Endothelial cell of umbilical vein (primary cell): ENCODE measurements at regions not wholly inside any gene's neighbourhood (a gene's known extent, or its start where the extent isn't known, plus 50 kb on each side); places are given as distances from the start of the nearest gene placed in this dataset.

ENCODE experiments used
- BruUV-seq: library from RNA; stranded (reverse); fragments of 400-500 nt; replicated peaks from 2 replicates; lab custom pipeline; 2021; lab: Mats Ljungman, UMichigan
- CTCF ChIA-PET: fragments of 300-600, 350-600 bp; sonication (Branson Sonifier 250); formaldehyde crosslinking; loops from one replicate; lab custom pipeline; 2021; ENCODE audit warnings: antibody characterized with exemption, inconsistent platforms; lab: Charles Lee
- POLR2A ChIA-PET: fragments of 300-600, 350-600 bp; sonication (Branson Sonifier 250); formaldehyde crosslinking; loops from one replicate; lab custom pipeline; 2021; ENCODE audit warnings: antibody characterized with exemption, inconsistent platforms; lab: Charles Lee
- DNase-seq: peaks from one replicate; pipeline ENCODE4 v3.0.0-alpha.2; 2011; ENCODE audit warnings: low read depth, low spot score
- FAIRE-seq: peaks from 2 replicates; lab custom pipeline; 2011; peaks lifted over from hg19 to GRCh38; lab: Jason Lieb, UNC
- H2AFZ ChIP-seq: 2 replicates; pipeline ENCODE4 v1.6.0; 2012; ENCODE audit warnings: low read depth, low read length, control low read depth, inconsistent platforms
- H3K27ac ChIP-seq: 2 replicates; pipeline ENCODE4 v1.5.1; 2011; ENCODE audit warnings: low read depth, mild to moderate bottlenecking, control low read depth, low read length, moderate library complexity; ENCODE audit not compliant: insufficient read depth
- H3K27me3 ChIP-seq, 2 experiments: 2 replicates each; pipeline versions ENCODE4 v1.6.0 to v1.6.1; 2011; ENCODE audit warnings: low read length in 2 of 2, mixed read lengths in 1 of 2; ENCODE audit not compliant: control insufficient read depth in 2 of 2, insufficient read depth in 2 of 2
- H3K36me3 ChIP-seq, 2 experiments: 2 replicates in 1 of 2; 3 replicates in 1 of 2; pipeline ENCODE4 v1.5.1; 2011; ENCODE audit warnings: low read length in 2 of 2, mild to moderate bottlenecking in 1 of 2, moderate library complexity in 1 of 2; ENCODE audit not compliant: control insufficient read depth in 2 of 2, insufficient read depth in 2 of 2; ENCODE audit errors: extremely low read depth in 1 of 2
- H3K4me1 ChIP-seq: 3 replicates; pipeline ENCODE4 v1.5.1; 2011; ENCODE audit warnings: mild to moderate bottlenecking, low read length; ENCODE audit not compliant: control insufficient read depth, insufficient read depth; ENCODE audit errors: extremely low read depth
- H3K4me2 ChIP-seq: 2 replicates; pipeline ENCODE4 v1.6.1; 2011; ENCODE audit warnings: low read length, control low read depth, mixed read lengths; ENCODE audit not compliant: insufficient read depth
- H3K4me3 ChIP-seq, 3 experiments: fragments of 200-600 bp in 1 of 3; sonication (generic), shearing (Covaris generic) in 1 of 3; replicated peaks in 1 of 3; 2 replicates each; pipeline ENCODE4 v1.5.1; 2011 to 2016; ENCODE audit warnings: control low read depth in 3 of 3, low read length in 3 of 3, mild to moderate bottlenecking in 2 of 3, inconsistent platforms in 1 of 3, low read depth in 1 of 3, moderate library complexity in 1 of 3; ENCODE audit not compliant: insufficient read depth in 1 of 3
- H3K79me2 ChIP-seq: 2 replicates; pipeline ENCODE4 v1.6.0; 2012; ENCODE audit warnings: low read length, inconsistent platforms; ENCODE audit not compliant: control insufficient read depth, insufficient read depth
- H3K9ac ChIP-seq: replicated peaks from 2 replicates; pipeline ENCODE3; 2011; ENCODE audit warnings: low read length, control low read depth; ENCODE audit not compliant: insufficient read depth; ENCODE audit errors: extremely low read depth
- H3K9me1 ChIP-seq: replicated peaks from 3 replicates; pipeline ENCODE4 v1.6.0; 2011; ENCODE audit warnings: mild to moderate bottlenecking, low read length; ENCODE audit not compliant: control insufficient read depth, insufficient read depth; ENCODE audit errors: extremely low read depth
- H3K9me3 ChIP-seq: replicated peaks from 2 replicates; pipeline ENCODE4 v1.5.1; 2012; ENCODE audit warnings: low read length, inconsistent platforms; ENCODE audit not compliant: control insufficient read depth, insufficient read depth
- H4K20me1 ChIP-seq: replicated peaks from 2 replicates; pipeline ENCODE3; 2011; ENCODE audit warnings: mild to moderate bottlenecking, low read length; ENCODE audit not compliant: control insufficient read depth, insufficient read depth; ENCODE audit errors: extremely low read depth
- CTCF ChIP-seq, 2 donors: IDR thresholded peaks; 1 replicate in 1 of 2; 2 replicates in 1 of 2; pipeline ENCODE4 v1.5.1; 2011; ENCODE audit warnings: low read length in 2 of 2, mild to moderate bottlenecking in 2 of 2, moderate library complexity in 2 of 2, control low read depth in 1 of 2, inconsistent platforms in 1 of 2, low read depth in 1 of 2; ENCODE audit not compliant: insufficient read depth in 1 of 2; ENCODE audit errors: extremely low read depth in 1 of 2
- EZH2 ChIP-seq: IDR thresholded peaks from 2 replicates; pipeline ENCODE4 v1.6.1; 2012; ENCODE audit warnings: borderline replicate concordance, low read depth, mild to moderate bottlenecking, moderate library complexity, low read length, inconsistent platforms; ENCODE audit not compliant: severe bottlenecking
- GATA2 ChIP-seq: IDR thresholded peaks from 2 replicates; pipeline ENCODE4 v1.7.0; 2011; ENCODE audit warnings: low read depth, mild to moderate bottlenecking, moderate library complexity, mixed read lengths, low read length; ENCODE audit not compliant: insufficient read length, insufficient read depth
- JUN ChIP-seq: IDR thresholded peaks from 2 replicates; pipeline ENCODE4 v1.6.1; 2011; ENCODE audit warnings: borderline replicate concordance, low read depth; ENCODE audit not compliant: insufficient read length, insufficient read depth
- MYC ChIP-seq: IDR thresholded peaks from one replicate; pipeline ENCODE4 v1.6.1; 2011; ENCODE audit warnings: mild to moderate bottlenecking, low read depth, low read length
- POLR2A ChIP-seq: IDR thresholded peaks from 2 replicates; pipeline ENCODE4 v1.6.1; 2012; ENCODE audit warnings: low read depth, mild to moderate bottlenecking, control low read depth, low read length
- dilution Hi-C: fragments of 300-500 bp; cut with MboI; formaldehyde crosslinking; loops from one replicate; pipeline ENCODE4 v1.15.0; 2019; ENCODE audit warnings: low sequenced_read_pairs; ENCODE audit not compliant: extremely low pct_ligation_motif_present
- intact Hi-C: fragments of 100-400 bp; cut with micrococcal nuclease; formaldehyde crosslinking; loops from one replicate; pipeline ENCODE4 v1.10.0; 2022
- TF ChIP-seq, protein P1 (sequence below): IDR thresholded peaks from 2 replicates; pipeline ENCODE4 v1.6.1; 2011; ENCODE audit not compliant: insufficient read depth, insufficient read length

GRCh38 chr6:148183776-148184175 lies 158.9 kb upstream of the SASH1 start:
- H3K27me3 ChIP-seq = no peaks in the 10 kb centered on the region
- no peak for FAIRE-seq
- H3K36me3 ChIP-seq = no peaks in the 10 kb centered on the region
- no peak overlapping the region for H3K4me3 ChIP-seq
- CTCF ChIA-PET = no interaction called here
- H3K4me1 ChIP-seq = peaks cover 5% of the 10 kb centered on the region
- H3K9me3 ChIP-seq = no peaks in the 10 kb centered on the region
- no peaks in the 10 kb centered on the region for H3K79me2 ChIP-seq
- H2AFZ ChIP-seq = no peak overlapping the region
- H4K20me1 ChIP-seq = no peaks in the 10 kb centered on the region
- dilution Hi-C loops (no loop called here), intact Hi-C loops (no loop called here)
- no peak overlapping the region for H3K9ac ChIP-seq
- H3K9me1 ChIP-seq = no peaks in the 10 kb centered on the region
- H3K27ac ChIP-seq = no peak overlapping the region
- no TSS peak for BruUV-seq
- no peak for DNase-seq
- H3K4me2 ChIP-seq = no peak overlapping the region
- POLR2A ChIA-PET = no interaction called here
- TF ChIP-seq, protein P1, sequence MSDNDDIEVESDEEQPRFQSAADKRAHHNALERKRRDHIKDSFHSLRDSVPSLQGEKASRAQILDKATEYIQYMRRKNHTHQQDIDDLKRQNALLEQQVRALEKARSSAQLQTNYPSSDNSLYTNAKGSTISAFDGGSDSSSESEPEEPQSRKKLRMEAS = no peak
- TF ChIP-seq JUN = no peak
- TF ChIP-seq EZH2 = no peak

- Histone ChIP-seq H4K20me1 (no peaks in the 10 kb centered on the region), H3K4me3 (no peak overlapping the region), H3K9ac (no peak overlapping the region), H3K79me2 (no peaks in the 10 kb centered on the region), H3K36me3 (no peaks in the 10 kb centered on the region), H3K9me3 (no peaks in the 10 kb centered on the region), H3K4me1 (no peaks in the 10 kb centered on the region), H3K27ac (no peak overlapping the region), H3K27me3 (no peaks in the 10 kb centered on the region), H2AFZ (no peak overlapping the region), H3K9me1 (no peaks in the 10 kb centered on the region), H3K4me2 (no peak overlapping the region)
- intact Hi-C loops (no loop called here), dilution Hi-C loops (no loop called here)
- ChIA-PET POLR2A (no interaction called here), CTCF (interaction anchor here (2.2 kb wide), 1 partner anchor 9 kb away, joined by 9 read pairs; no protein-coding TSS in a partner anchor)
- no TSS peak for BruUV-seq
- DNase-seq (no peak), FAIRE-seq (no peak)
- TF ChIP-seq MYC = no peak
- no peak for TF ChIP-seq CTCF (IDR thresholded peaks at IDR 0.05; ENCODE audit: extremely low read depth in 1 of 2, insufficient read depth in 1 of 2, low read depth in 1 of 2, low read length in 2 of 2)
- no peak for TF ChIP-seq POLR2A
- TF ChIP-seq, protein P1 = no peak
- TF ChIP-seq GATA2 = no peak
These were observed 155.7 kb upstream of the SASH1 start for GRCh38 chr6:148186916-148187315.
